ENCODE measurements at regions not wholly inside any gene's neighbourhood (a gene's known extent, or its start where the extent isn't known, plus 50 kb on each side); places are given as distances from the start of the nearest gene placed in this dataset.

DNA sequence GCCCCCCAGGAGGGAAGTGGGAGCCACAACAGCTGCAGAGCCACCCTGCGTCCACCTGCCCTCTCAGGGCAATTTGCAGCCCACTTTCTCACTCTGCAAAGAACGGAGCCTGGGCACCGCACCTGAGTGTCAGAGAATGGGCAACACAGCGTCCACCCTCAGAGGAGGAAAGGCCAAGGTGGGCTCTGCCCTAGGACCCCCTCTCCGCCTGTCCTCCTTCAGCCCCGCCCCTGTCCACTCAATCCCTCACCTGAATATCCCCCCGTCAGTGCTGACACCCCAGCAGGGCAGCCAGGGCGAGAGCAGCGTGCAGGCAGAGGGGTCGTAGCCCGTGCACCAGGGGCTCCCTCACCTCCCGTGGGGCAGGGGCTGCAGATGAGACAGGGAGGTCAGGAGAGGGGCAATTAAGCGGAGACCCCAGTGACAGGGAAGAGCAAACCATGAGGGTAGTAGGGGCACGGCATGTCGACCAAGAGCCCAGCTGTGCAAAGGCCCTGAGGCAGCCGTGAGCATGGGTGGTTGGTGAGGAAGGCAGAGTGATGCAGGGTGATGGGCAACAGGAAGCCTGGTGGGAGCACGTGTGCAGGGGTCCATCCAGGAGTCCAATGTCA is 140.3 kb downstream of the OLFM1 start:
- TF ChIP-seq, protein P1, sequence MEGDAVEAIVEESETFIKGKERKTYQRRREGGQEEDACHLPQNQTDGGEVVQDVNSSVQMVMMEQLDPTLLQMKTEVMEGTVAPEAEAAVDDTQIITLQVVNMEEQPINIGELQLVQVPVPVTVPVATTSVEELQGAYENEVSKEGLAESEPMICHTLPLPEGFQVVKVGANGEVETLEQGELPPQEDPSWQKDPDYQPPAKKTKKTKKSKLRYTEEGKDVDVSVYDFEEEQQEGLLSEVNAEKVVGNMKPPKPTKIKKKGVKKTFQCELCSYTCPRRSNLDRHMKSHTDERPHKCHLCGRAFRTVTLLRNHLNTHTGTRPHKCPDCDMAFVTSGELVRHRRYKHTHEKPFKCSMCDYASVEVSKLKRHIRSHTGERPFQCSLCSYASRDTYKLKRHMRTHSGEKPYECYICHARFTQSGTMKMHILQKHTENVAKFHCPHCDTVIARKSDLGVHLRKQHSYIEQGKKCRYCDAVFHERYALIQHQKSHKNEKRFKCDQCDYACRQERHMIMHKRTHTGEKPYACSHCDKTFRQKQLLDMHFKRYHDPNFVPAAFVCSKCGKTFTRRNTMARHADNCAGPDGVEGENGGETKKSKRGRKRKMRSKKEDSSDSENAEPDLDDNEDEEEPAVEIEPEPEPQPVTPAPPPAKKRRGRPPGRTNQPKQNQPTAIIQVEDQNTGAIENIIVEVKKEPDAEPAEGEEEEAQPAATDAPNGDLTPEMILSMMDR (IDR thresholded peaks at IDR 0.05; ENCODE audit: insufficient read depth, low read depth, low read length) = no peak
- no peak for DNase-seq (ENCODE audit: low read depth)
- no peak overlapping the region for H3K4me3 ChIP-seq (ENCODE audit: low read depth, low read length)

DNA sequence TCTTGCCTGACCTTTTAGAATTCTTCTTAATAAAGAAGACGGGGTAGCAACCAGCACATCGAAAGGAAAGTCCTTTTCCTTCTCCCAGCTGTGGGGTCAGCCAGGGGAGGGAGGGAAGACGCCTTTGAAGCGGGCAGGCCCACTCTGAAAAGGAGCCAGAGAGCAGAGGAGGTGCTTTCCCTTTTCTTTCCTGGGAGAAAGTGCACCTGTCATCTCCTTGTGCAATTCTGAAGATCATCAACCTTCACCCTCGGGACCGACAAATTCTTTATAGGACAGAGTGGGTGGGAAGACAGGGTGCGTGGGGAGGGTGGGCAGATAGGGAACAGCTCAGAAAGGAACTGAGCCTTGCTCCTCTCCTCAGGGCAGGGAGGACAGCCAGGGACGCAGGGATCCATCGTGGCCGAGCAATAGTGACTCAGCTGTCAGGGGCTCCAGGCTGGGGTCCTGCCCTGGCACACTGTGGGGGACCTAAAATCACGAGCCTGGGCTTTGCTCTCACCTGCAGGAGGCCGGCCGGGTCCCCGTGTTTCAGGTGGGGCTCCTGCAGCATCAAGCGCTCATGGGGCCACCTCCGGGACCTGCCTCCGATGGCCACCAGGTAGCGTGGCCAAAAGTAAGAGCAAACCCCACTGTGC is 141.0 kb downstream of the OLFM1 start:
- no peak overlapping the region for H3K4me3 ChIP-seq (ENCODE audit: low read depth, low read length)
- DNase-seq (ENCODE audit: low read depth) = no peak
- TF ChIP-seq, protein P1 (IDR thresholded peaks at IDR 0.05; ENCODE audit: insufficient read depth, low read depth, low read length) = no peak

DNA sequence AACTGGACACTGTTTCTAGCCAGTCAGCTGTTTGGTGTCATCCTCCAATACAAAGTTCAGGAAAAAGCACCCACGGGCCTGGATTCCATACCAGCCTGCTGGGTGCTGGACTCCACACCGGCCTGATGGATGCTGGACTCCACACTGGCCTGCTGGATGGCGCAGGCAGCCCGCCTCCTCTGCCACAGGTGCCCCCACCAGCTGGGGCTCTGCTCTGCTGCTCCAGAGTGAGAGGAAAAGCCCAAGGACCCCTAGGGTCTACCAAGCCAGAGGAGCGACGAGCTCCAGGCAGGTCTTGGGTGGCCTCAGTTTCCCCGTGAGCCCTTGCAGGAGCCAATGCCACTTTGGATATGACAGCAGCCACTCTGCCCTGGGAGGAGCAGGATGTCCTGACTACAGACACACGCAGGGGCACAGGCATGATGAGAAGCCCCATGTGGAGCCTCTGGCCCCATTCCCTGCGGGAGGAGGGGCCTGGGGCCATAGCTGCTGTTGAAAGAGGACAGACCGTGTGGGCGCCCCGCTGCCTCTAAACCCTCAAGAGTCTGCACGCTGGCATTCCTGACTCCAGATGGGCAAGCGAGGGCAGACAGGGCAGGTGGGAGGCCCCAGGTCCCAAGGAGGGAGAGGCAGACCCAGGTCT is 141.6 kb downstream of the OLFM1 start:
- H3K4me3 ChIP-seq (ENCODE audit: low read depth, low read length) = no peak overlapping the region
- no peak for DNase-seq (ENCODE audit: low read depth)
- TF ChIP-seq, protein P1 (IDR thresholded peaks at IDR 0.05; ENCODE audit: insufficient read depth, low read depth, low read length) = no peak

DNA sequence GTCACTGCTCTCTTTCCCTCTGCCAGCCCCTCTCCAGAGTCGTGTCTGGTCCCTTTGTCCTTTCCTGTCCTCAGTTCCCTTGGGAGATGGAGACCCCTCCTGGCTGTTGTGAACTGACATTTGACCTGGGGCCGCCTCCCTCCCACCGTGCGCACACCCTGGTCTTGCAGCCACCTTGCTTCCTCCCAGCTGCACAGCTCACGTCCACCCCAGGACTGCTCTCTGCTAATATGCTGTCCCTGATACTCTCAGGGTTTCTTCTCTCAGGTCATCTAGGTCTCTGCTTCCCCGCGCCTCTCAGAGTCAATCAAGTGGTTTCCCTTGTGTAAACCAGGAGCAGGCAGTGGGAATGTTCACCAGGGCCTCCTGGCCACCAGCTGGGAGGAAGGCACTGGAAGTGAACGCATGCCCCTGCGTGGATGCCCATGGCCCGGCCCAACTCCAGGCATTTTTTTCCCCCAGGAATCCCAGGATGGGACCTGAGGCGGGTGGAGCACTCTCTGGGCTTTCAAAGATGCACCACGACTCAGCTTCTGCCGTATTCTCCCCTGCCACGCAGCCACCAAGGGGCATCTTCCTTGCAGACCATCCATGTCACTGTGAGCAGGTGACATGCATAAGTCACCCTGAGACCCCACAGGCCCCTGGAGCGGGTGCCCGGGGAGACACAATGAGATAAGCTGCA is 142.4 kb downstream of the OLFM1 start:
- no peak overlapping the region for H3K4me3 ChIP-seq (ENCODE audit: low read depth, low read length)
- no peak for DNase-seq (ENCODE audit: low read depth)
- TF ChIP-seq, protein P1 (IDR thresholded peaks at IDR 0.05; ENCODE audit: insufficient read depth, low read depth, low read length) = no peak

DNA sequence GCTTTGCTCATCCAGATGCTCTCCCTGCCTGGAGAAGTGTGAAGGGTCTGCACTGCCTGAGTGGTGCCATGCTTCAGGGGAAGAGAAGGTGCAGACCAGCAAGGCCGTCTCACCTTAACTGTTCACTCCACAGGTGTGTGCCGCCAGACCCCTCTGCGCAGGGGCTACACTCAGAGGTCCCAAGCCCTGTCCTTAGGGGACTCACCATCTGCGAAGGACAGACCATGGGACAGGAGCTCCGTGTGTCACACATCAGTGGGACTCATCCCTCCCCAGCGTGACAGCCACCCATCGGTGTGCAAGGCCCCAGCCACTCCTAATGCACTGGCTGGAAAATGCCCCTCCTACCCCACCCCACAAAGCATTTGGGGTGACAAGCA is 142.9 kb downstream of the OLFM1 start:
- no peak for DNase-seq (ENCODE audit: low read depth)
- TF ChIP-seq, protein P1 (IDR thresholded peaks at IDR 0.05; ENCODE audit: insufficient read depth, low read depth, low read length) = no peak
- no peak overlapping the region for H3K4me3 ChIP-seq (ENCODE audit: low read depth, low read length)

DNA sequence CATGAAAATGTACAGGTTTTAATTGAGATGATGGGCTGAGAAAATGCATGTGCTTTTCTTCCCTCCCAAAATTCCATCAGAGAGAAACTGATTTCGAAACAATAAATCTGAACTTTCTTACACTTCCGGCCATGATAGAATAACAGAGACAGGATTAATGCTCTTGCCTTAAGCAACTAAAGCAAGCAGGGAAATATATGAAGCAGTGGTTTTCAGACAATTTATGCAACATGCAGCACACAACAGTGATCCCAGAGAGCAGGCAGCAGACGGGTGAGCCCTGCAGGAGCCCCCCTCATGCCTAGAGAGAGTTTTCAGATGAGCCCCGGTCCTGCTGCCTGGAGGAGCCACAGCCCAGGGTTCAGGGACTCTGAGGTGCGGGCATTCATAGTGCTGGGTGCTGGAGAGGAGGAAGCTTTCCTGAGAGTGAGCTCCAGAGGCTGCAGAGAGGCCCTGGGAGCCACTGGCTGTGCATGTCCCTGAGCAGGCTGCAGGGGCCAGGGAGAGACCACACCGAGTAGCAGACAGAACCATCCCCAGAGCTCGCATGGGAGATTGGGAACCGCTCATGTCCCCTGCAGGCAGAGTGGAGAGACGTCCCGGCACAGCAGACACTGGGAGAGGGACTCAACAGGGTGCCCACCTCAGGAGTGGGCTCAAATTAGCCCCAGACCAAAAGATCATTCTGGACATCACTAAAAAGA is 143.5 kb downstream of the OLFM1 start:
- DNase-seq (ENCODE audit: low read depth) = no peak
- TF ChIP-seq, protein P1 (IDR thresholded peaks at IDR 0.05; ENCODE audit: insufficient read depth, low read depth, low read length) = no peak
- H3K4me3 ChIP-seq (ENCODE audit: low read depth, low read length) = no peak overlapping the region
